Stomach (tissue), 4 donors: ENCODE measurements at regions not wholly inside any gene's neighbourhood (a gene's known extent, or its start where the extent isn't known, plus 50 kb on each side); places are given as distances from the start of the nearest gene placed in this dataset.

Experiments used
- CTCF ChIP-seq, 7 experiments: fragments of 450-650 bp in 4 of 7; fragments of 200-600 bp in 3 of 7; sonication (generic) in 3 of 7; IDR thresholded peaks; one replicate each; pipeline ENCODE4 v1.5.1; 2016 to 2019; ENCODE audit warnings: antibody characterized with exemption in 7 of 7, control low read depth in 2 of 7, mild to moderate bottlenecking in 1 of 7
- EP300 ChIP-seq: sonication (generic); formaldehyde crosslinking; IDR thresholded peaks from one replicate; pipeline ENCODE4 v1.6.1; 2017; ENCODE audit warnings: antibody characterized with exemption
- POLR2AphosphoS5 ChIP-seq, 3 donors: sonication (generic); formaldehyde crosslinking; IDR thresholded peaks; one replicate each; pipeline ENCODE4 v1.6.1; 2016; ENCODE audit warnings: antibody characterized with exemption in 3 of 3

- TF ChIP-seq CTCF (IDR thresholded peaks at IDR 0.05): no peak
- no peak for TF ChIP-seq EP300
- no peak for TF ChIP-seq POLR2AphosphoS5 (IDR thresholded peaks at IDR 0.05)
These were observed 142.8 kb downstream of the LPIN1 start for GRCh38 chr2:11889101-11889850.
